GM19025 (cell line): ENCODE measurements at regions not wholly inside any gene's neighbourhood (a gene's known extent, or its start where the extent isn't known, plus 50 kb on each side); places are given as distances from the start of the nearest gene placed in this dataset.
"Not testable (repeated sequence)": the region's sequence is repeated elsewhere in the genome, so short reads cannot be mapped to it uniquely, and the experiment has no call there.

ENCODE experiments used
- ATAC-seq: cut with Tn5 transposase; IDR thresholded peaks from one replicate; pipeline ENCODE4 v1.9.1; 2021; ENCODE audit warnings: mild to moderate bottlenecking, low read depth, moderate library complexity; ENCODE audit not compliant: unreplicated experiment

GRCh38 chr5:18617191-18617590 is 982.9 kb downstream of the TAF11L14 start:
- ATAC-seq: not testable (repeated sequence)

GRCh38 chr5:18630458-18631045 is 996.3 kb downstream of the TAF11L14 start:
- ATAC-seq: no peak

GRCh38 chr5:18652404-18653215 is 1018.4 kb downstream of the TAF11L14 start:
- no peak for ATAC-seq

GRCh38 chr5:18653216-18653752 is 1019.0 kb downstream of the TAF11L14 start:
- peak; percentile 95 for ATAC-seq

GRCh38 chr5:18660511-18660910 is 1026.3 kb downstream of the TAF11L14 start:
- no peak for ATAC-seq

- ATAC-seq: no peak
Observed at GRCh38 chr5:18662231-18662630, 1028.0 kb downstream of the TAF11L14 start.

DNA sequence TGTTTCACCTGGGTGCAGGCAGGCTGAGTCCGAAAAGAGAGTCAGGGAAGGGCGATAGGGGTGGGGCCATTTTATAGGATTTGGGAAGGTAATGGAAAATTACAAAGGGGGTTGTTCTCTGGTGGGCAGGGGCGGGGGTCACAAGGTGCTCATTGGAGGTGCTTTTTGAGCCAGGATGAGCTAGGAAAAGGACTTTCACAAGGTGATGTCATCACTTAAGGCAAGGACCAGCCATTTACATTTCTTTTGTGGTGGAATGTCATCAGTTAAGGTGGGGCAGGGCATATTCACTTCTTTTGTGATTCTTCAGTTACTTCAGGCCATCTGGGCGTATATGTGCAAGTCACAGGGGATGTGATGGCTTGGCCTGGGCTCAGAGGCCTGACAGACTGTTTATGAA is 1040.0 kb downstream of the TAF11L14 start:
- ATAC-seq: not testable (repeated sequence)

DNA sequence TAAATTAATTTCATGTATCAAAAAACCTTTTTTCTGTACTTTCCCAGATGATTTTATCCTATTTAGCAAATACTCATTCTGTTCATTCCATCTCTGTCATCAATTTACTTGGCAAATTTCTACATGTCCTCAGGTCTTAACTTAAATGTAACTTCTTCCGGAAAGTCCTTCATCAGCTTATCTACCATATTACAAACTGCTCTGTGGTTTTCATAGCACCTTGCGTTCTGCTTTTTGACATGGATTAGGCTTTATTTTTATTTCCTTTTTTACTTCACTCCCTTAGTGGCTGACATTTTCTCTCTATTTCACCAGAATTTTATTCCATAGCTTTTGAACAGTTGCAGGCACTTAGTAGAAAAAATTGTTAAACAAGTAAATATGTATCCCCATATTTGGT is 1040.8 kb downstream of the TAF11L14 start:
- ATAC-seq: no peak

DNA sequence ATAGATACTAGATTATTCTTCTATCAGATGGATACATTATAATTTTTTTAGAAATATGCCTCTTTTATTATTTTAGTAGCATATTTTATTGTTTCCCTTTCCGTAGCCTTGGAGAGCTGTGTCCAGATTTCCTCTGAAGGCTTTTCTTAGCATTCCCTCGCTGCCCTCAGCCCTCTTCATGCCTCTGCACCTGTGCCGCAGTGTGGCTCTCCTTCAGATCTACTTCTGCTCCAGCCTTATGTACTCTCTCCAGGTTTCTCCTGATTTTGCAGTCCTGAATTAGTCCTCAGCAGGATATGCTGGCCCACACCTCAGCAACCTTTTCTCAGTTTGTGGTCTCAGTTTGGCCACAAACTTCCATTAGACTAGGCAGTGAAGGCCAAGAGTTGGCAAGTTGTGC is 1052.0 kb downstream of the TAF11L14 start:
- ATAC-seq: no peak

DNA sequence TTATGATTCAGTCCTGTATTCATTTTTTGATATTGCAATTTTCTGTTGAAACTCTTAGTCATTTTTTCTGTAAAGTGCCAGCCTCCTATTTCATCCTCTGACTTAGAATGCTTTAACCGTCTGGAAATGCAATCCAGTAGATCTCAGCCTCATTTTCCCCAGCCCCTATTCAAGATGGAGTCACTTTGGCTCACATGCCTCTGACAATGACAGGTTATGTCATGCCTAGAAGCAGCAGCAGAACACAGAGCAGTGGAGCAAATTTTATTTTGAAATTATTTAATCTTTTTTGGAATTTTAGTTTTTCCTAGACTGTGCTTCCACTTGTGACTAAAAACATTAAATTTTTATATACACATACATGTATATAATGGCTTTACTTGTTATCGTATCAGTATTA is 1053.2 kb downstream of the TAF11L14 start:
- no peak for ATAC-seq

- no peak for ATAC-seq
Observed at GRCh38 chr5:18699681-18700080, 1065.4 kb downstream of the TAF11L14 start.

GRCh38 chr5:18702821-18703220 is 1068.6 kb downstream of the TAF11L14 start:
- no peak for ATAC-seq

DNA sequence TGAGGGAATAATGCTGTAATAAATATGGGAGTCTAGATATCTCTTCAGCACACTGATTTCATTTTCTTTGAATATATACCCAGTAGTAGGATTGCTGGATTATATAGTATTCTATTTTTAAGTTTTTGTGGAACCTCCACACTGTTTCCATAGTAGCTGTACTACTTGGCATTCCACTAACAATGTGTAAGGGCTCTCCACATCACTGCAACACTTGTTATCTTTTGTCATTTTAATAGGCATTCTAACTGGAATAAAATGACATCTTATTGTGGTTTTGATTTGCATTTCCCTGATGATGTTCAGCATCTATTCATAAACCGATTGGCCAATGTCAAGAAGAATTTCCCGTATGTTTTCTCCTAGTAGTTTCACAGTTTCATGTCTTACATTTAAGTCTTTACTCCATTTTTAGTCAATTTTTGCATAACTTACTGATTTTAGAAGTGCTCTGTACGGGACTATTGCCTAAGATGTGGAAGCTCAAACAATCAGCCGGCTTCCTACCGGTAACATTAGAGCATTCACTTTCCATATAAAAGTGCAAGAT is 1078.8 kb downstream of the TAF11L14 start:
- ATAC-seq: no peak

GRCh38 chr5:18720002-18720401 is 1085.7 kb downstream of the TAF11L14 start:
- ATAC-seq: no peak

- no peak for ATAC-seq
Observed at GRCh38 chr5:18732556-18733479, 1098.6 kb downstream of the TAF11L14 start.

DNA sequence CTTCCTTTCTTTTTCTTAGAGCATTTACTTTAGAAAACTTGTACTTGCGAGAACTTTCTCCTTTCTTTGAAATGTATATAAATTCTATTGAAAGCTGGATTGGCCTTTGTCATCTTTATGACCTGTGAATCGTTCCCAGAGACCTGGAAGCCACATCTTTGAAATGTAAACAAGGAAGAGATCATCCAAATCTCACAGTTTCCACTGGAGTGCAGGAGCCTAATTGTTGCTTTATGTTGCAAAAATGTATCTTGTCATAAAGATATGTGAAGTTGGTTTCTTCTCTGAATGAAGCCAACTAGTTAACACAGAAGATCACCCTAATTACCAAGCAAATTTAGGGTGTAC is 1101.8 kb downstream of the TAF11L14 start:
- no peak for ATAC-seq

- ATAC-seq: not testable (repeated sequence)
Observed at GRCh38 chr5:18736736-18737135, 1102.5 kb downstream of the TAF11L14 start.

DNA sequence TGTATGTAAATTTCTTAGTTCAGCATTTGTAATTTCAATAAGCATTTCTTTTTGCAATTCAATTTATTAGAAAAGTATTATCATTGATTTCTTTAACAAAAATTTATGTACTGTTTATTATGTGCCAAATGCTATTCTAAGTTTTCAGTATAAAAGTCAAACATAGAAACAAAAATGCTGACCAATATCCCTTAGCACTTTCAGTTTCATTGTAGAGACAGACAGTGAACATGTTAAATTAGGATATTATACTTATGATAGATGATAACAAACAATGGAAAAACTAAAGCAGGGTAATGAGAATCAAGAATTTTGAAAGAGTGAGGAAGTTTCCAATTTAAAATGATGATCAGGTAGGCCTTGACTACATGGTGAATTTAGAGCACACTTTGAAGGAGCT is 1106.0 kb downstream of the TAF11L14 start:
- ATAC-seq: no peak

- ATAC-seq: no peak
Observed at GRCh38 chr5:18742830-18743229, 1108.6 kb downstream of the TAF11L14 start.

DNA sequence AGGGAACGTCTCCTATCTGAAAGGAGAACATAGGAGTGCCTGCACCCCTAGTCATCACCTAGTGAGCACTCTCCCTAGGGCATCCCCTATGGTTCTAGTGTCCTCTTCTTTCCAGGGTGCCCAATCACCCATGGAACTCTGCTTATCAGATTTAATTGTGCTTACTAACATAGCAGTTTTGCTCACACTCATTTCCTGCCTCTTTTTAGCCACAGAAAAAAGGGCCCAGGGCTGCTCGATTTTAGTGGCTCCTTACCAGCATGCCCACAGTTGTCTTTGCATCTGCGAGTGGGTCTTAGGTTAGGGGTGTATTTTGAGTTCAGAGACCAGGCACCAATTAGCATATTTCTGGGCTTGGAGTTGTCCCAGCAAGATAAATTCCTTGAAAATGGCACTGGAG is 1110.2 kb downstream of the TAF11L14 start:
- no peak for ATAC-seq
